Mesenchymal stem cell (in vitro differentiated cells and primary cell): ENCODE measurements at regions not wholly inside any gene's neighbourhood (a gene's known extent, or its start where the extent isn't known, plus 50 kb on each side); places are given as distances from the start of the nearest gene placed in this dataset.

Experiments
- DNase-seq: peaks from one replicate; pipeline ENCODE4 v3.0.0-alpha.2; 2013
- H2AFZ ChIP-seq: one replicate; pipeline ENCODE4 v1.6.1; 2013; ENCODE audit warnings: low read depth, mild to moderate bottlenecking, control low read depth, inconsistent platforms, low read length, moderate library complexity
- H2AK5ac ChIP-seq: 2 replicates; pipeline ENCODE4 v1.6.1; 2013; ENCODE audit warnings: low read length, moderate library complexity, mild to moderate bottlenecking, inconsistent platforms; ENCODE audit not compliant: severe bottlenecking
- H2BK120ac ChIP-seq: one replicate; pipeline ENCODE4 v1.6.1; 2013; ENCODE audit warnings: low read depth, mild to moderate bottlenecking, inconsistent platforms, low read length, moderate library complexity
- H2BK12ac ChIP-seq, 2 experiments: one replicate each; pipeline ENCODE4 v1.6.1; 2013; ENCODE audit warnings: inconsistent platforms in 2 of 2, low read length in 2 of 2, mild to moderate bottlenecking in 2 of 2, moderate library complexity in 2 of 2, control low read depth in 1 of 2
- H2BK15ac ChIP-seq: one replicate; pipeline ENCODE4 v1.6.1; 2013; ENCODE audit warnings: mild to moderate bottlenecking, low read depth, inconsistent platforms; ENCODE audit not compliant: poor library complexity, severe bottlenecking
- H2BK5ac ChIP-seq: 2 replicates; pipeline ENCODE4 v1.6.1; 2013; ENCODE audit warnings: low read depth, mild to moderate bottlenecking, low read length, control low read depth, inconsistent platforms; ENCODE audit not compliant: poor library complexity, severe bottlenecking
- H3K14ac ChIP-seq, 2 experiments: one replicate each; pipeline ENCODE4 v1.6.1; 2013; ENCODE audit warnings: inconsistent platforms in 2 of 2, low read length in 2 of 2, control low read depth in 1 of 2, mild to moderate bottlenecking in 1 of 2, moderate library complexity in 1 of 2
- H3K18ac ChIP-seq, 2 experiments: one replicate each; pipeline ENCODE4 v1.6.1; 2013; ENCODE audit warnings: inconsistent platforms in 2 of 2, low read length in 2 of 2, control low read depth in 1 of 2, low read depth in 1 of 2, mild to moderate bottlenecking in 1 of 2
- H3K23ac ChIP-seq, 2 experiments: one replicate each; pipeline ENCODE4 v1.6.1; 2013; ENCODE audit warnings: inconsistent platforms in 2 of 2, low read length in 2 of 2, mild to moderate bottlenecking in 2 of 2, moderate library complexity in 2 of 2, control low read depth in 1 of 2
- H3K27ac ChIP-seq: 2 replicates; pipeline ENCODE4 v1.5.1; 2013; ENCODE audit warnings: mild to moderate bottlenecking, moderate library complexity, low read length, control low read depth, inconsistent platforms; ENCODE audit not compliant: poor library complexity, severe bottlenecking
- H3K27me3 ChIP-seq, 2 experiments: 2 replicates each; pipeline versions ENCODE4 v1.6.1 to v1.7.0; 2013; ENCODE audit warnings: low read length in 2 of 2, mild to moderate bottlenecking in 2 of 2, moderate library complexity in 2 of 2, control low read depth in 1 of 2, inconsistent platforms in 1 of 2; ENCODE audit not compliant: control insufficient read depth in 1 of 2, insufficient read depth in 1 of 2
- H3K36me3 ChIP-seq, 2 experiments: 2 replicates each; pipeline versions ENCODE4 v1.6.1 to v1.7.0; 2013; ENCODE audit warnings: low read length in 2 of 2, control low read depth in 1 of 2, inconsistent platforms in 1 of 2, low read depth in 1 of 2, mild to moderate bottlenecking in 1 of 2; ENCODE audit not compliant: insufficient read depth in 2 of 2, control insufficient read depth in 1 of 2
- H3K4ac ChIP-seq, 2 experiments: one replicate each; pipeline ENCODE4 v1.6.1; 2013; ENCODE audit warnings: inconsistent platforms in 2 of 2, low read length in 2 of 2, mild to moderate bottlenecking in 2 of 2, moderate library complexity in 2 of 2, control low read depth in 1 of 2, low read depth in 1 of 2
- H3K4me1 ChIP-seq: 2 replicates; pipeline ENCODE4 v1.6.1; 2013; ENCODE audit warnings: low read depth, low read length, control low read depth; ENCODE audit not compliant: control insufficient read depth, insufficient read depth
- H3K4me2 ChIP-seq: 2 replicates; pipeline ENCODE4 v1.6.1; 2013; ENCODE audit warnings: low read length, mild to moderate bottlenecking, inconsistent platforms; ENCODE audit not compliant: poor library complexity, severe bottlenecking
- H3K4me3 ChIP-seq, 2 experiments: 2 replicates each; pipeline versions ENCODE4 v1.5.1 to v1.7.0; 2013; ENCODE audit warnings: low read length in 2 of 2, mild to moderate bottlenecking in 2 of 2, control low read depth in 1 of 2, low read depth in 1 of 2; ENCODE audit not compliant: insufficient read depth in 1 of 2
- H3K79me1 ChIP-seq: replicated peaks from 2 replicates; pipeline ENCODE4 v1.6.1; 2013; ENCODE audit warnings: mild to moderate bottlenecking, control low read depth, low read length, inconsistent platforms; ENCODE audit not compliant: poor library complexity, severe bottlenecking
- H3K9ac ChIP-seq: 2 replicates; pipeline ENCODE4 v1.7.0; 2013; ENCODE audit warnings: mild to moderate bottlenecking, low read length, moderate library complexity
- H3K9me3 ChIP-seq: 2 replicates; pipeline ENCODE4 v1.7.0; 2013; ENCODE audit warnings: mild to moderate bottlenecking, low read length; ENCODE audit not compliant: control insufficient read depth
- H4K8ac ChIP-seq: one replicate; pipeline ENCODE4 v1.6.1; 2013; ENCODE audit warnings: inconsistent platforms, mild to moderate bottlenecking, low read length, moderate library complexity
- H4K91ac ChIP-seq: one replicate; pipeline ENCODE4 v1.6.1; 2013; ENCODE audit warnings: mild to moderate bottlenecking, low read length, inconsistent platforms
- WGBS: methylation state at CpG from one replicate; pipeline ENCODE4 v1.1.7; 2013; ENCODE audit warnings: mixed read lengths; 5-methylcytosine and 5-hydroxymethylcytosine counted together

DNA sequence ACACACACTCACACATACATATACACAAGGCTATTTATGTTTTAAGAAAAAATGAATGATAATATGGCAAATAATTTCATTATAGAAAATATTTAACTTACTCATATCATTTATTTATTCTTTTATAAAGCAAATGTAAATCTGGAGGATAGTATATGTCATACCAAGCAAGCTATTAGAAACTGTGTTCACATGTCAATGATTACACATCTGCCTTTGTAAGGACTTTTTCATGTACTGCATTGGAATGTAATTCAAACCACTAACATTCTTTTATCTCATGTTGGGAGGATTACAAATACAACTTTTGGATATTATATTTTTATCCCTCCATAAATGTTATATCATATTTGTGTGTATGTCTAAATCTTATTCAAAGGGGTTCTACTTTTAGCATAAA, 1887.4 kb downstream of the NCAM2 start:
- Histone ChIP-seq H3K9ac (no peak overlapping the region), H2BK12ac (no peak overlapping the region), H2AFZ (no peak overlapping the region), H2BK5ac (no peak overlapping the region), H3K27ac (no peak overlapping the region), H3K4me2 (no peak overlapping the region), H3K4ac (no peak overlapping the region), H3K36me3 (no peaks in the 10 kb centered on the region), H3K4me3 (no peak overlapping the region), H3K4me1 (no peaks in the 10 kb centered on the region), H3K23ac (no peak overlapping the region), H3K14ac (no peak overlapping the region), H2AK5ac (no peak overlapping the region), H2BK15ac (no peak overlapping the region), H3K27me3 (no peaks in the 10 kb centered on the region), H2BK120ac (no peak overlapping the region), H3K18ac (no peak overlapping the region), H4K8ac (no peak overlapping the region), H3K9me3 (no peaks in the 10 kb centered on the region), H3K79me1 (no peaks in the 10 kb centered on the region), H4K91ac (no peak overlapping the region)
- DNase-seq: no peak

DNA sequence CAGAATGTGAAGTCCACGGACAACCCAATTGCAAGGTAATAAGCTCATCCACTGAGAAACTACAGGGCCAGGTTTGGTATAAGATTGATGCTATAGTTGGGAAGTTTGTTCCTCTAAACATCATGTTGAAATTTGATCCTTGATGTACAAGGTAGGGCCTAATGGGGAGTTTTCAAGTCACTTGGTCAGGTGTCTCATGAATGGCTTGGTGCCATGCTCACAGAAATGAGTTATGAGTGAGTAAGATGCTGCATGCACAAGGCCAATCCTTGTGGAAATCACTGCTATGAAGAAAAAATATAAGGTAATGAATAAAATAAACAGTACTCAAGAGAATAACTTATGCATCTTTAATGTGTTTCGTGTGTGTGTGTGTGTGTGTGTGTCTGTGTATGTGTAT, 1891.2 kb downstream of the NCAM2 start:
- no peaks in the 10 kb centered on the region for H3K36me3 ChIP-seq
- no peaks in the 10 kb centered on the region for H3K27me3 ChIP-seq
- WGBS: 85% methylated on average over 1 of the region's 2 CpGs
- no peak overlapping the region for H2BK15ac ChIP-seq
- no peak overlapping the region for H3K23ac ChIP-seq
- no peaks in the 10 kb centered on the region for H3K79me1 ChIP-seq
- no peak overlapping the region for H3K9ac ChIP-seq
- H2BK120ac ChIP-seq: no peak overlapping the region
- no peak overlapping the region for H3K4ac ChIP-seq
- no peak overlapping the region for H3K18ac ChIP-seq
- no peak overlapping the region for H4K91ac ChIP-seq
- H4K8ac ChIP-seq: no peak overlapping the region
- no peak for DNase-seq
- no peak overlapping the region for H2BK5ac ChIP-seq
- no peak overlapping the region for H2BK12ac ChIP-seq
- H3K4me2 ChIP-seq: no peak overlapping the region
- no peaks in the 10 kb centered on the region for H3K9me3 ChIP-seq
- H2AFZ ChIP-seq: no peak overlapping the region
- H3K4me1 ChIP-seq: no peaks in the 10 kb centered on the region
- H3K27ac ChIP-seq: no peak overlapping the region
- H3K14ac ChIP-seq: no peak overlapping the region
- no peak overlapping the region for H2AK5ac ChIP-seq
- H3K4me3 ChIP-seq: no peak overlapping the region

DNA sequence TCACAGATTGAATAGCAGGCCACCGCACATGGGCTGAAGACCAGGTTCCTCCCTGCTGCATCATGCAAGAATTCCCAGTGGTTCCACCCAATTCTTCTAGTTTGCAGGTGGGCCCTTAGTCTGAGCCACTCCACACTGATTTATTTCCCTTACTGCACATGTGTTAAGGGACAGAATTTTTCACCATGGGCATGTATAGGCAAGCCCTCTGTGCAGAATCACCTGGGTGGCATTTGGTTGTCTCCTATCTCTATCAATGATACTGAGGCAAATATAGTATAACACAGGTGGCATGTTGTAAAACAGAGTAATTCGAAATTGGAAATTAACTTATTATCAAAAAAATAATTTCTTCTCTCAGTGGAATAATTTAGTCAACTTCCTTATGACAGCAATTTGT, 1892.4 kb downstream of the NCAM2 start:
- WGBS: 96% methylated on average over 1 of the region's 2 CpGs
- H2BK5ac ChIP-seq: no peak overlapping the region
- H3K36me3 ChIP-seq: no peaks in the 10 kb centered on the region
- no peaks in the 10 kb centered on the region for H3K27me3 ChIP-seq
- no peak overlapping the region for H3K23ac ChIP-seq
- H3K4me1 ChIP-seq: no peaks in the 10 kb centered on the region
- H3K4ac ChIP-seq: no peak overlapping the region
- no peak overlapping the region for H2AK5ac ChIP-seq
- DNase-seq: no peak
- H3K27ac ChIP-seq: no peak overlapping the region
- no peak overlapping the region for H2AFZ ChIP-seq
- H3K18ac ChIP-seq: no peak overlapping the region
- H3K79me1 ChIP-seq: no peaks in the 10 kb centered on the region
- no peak overlapping the region for H3K4me2 ChIP-seq
- no peak overlapping the region for H4K91ac ChIP-seq
- no peak overlapping the region for H3K9ac ChIP-seq
- H2BK12ac ChIP-seq: no peak overlapping the region
- H2BK15ac ChIP-seq: no peak overlapping the region
- H3K14ac ChIP-seq: no peak overlapping the region
- no peak overlapping the region for H4K8ac ChIP-seq
- no peaks in the 10 kb centered on the region for H3K9me3 ChIP-seq
- no peak overlapping the region for H3K4me3 ChIP-seq
- no peak overlapping the region for H2BK120ac ChIP-seq

DNA sequence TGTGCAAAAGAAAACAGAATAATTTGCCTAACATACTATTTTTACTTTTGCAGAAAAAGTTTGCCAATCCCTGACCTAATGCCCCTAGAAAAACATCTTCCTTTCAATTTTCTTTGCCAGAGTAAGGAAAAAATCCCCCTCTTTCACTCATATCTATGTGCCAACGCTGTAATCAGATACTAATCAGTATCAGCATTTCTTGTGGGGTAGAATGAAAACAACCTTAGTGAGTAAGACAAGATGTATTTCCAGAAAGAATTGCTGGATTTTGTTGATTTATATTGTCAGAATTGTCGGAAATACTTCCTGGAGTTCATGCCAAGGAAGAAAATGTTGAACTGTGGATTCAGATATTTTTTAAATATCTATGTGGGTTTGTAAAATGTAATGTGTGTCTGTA, 1893.8 kb downstream of the NCAM2 start:
- Histone ChIP-seq H3K27me3 (no peaks in the 10 kb centered on the region), H2BK120ac (no peak overlapping the region), H3K14ac (no peak overlapping the region), H4K91ac (no peak overlapping the region), H3K27ac (no peak overlapping the region), H2AK5ac (no peak overlapping the region), H3K9me3 (no peaks in the 10 kb centered on the region), H2AFZ (no peak overlapping the region), H3K79me1 (no peaks in the 10 kb centered on the region), H3K4me2 (no peak overlapping the region), H3K36me3 (no peaks in the 10 kb centered on the region), H3K4me3 (no peak overlapping the region), H3K18ac (no peak overlapping the region), H3K4me1 (no peaks in the 10 kb centered on the region), H2BK5ac (no peak overlapping the region), H3K23ac (no peak overlapping the region), H4K8ac (no peak overlapping the region), H2BK15ac (no peak overlapping the region), H3K9ac (no peak overlapping the region), H3K4ac (no peak overlapping the region), H2BK12ac (no peak overlapping the region)
- WGBS: 65% methylated on average over 2 of the region's 2 CpGs
- DNase-seq: no peak
